ENCODE measurements at regions not wholly inside any gene's neighbourhood (a gene's known extent, or its start where the extent isn't known, plus 50 kb on each side); places are given as distances from the start of the nearest gene placed in this dataset.

DNA sequence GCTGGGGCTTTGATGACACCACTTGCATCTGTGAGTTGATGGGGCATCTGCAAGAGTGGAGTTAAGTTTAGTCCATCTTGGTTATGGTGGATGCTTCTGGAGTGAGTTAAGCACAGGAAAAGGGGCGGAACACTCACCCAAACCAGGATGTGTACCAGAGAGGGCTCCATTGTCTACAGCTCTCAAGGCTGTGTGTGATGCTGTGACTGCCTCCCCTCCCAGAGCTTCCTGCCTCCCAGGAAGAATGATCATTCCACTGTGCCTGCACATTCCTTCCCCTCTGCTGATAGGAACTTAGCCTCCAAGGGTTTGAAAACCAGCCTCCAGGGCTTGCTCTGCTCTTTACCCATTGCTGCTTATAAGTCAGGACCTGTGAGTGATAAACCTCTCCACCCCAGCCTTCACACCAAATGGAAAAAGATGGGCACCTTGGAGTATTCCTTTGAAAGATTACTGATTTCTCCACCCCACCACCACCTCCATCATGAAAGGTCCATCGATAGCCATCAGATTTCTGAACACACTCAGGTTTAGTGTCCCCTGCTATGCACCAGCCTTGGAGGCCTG lies 160.1 kb upstream of the SPRY4 start:
- Histone ChIP-seq H3K27me3 (ENCODE audit: insufficient read depth, low read length, poor library complexity) (no peaks in the 10 kb centered on the region), H3K36me3 (ENCODE audit: insufficient read depth, low read length) (no peaks in the 10 kb centered on the region), H3K4me1 (ENCODE audit: insufficient read depth, low read length) (no peaks in the 10 kb centered on the region), H4K20me1 (ENCODE audit: insufficient read depth, low read length) (no peaks in the 10 kb centered on the region), H3K4me2 (ENCODE audit: insufficient read depth, low read length) (no peak overlapping the region), H3K9me3 (ENCODE audit: insufficient read depth, low read length, severe bottlenecking) (peaks cover 6% of the 10 kb centered on the region), H3K4me3 (ENCODE audit: low read depth in 1 of 2, low read length in 2 of 2) (no peak overlapping the region), H3K9ac (ENCODE audit: low read depth, low read length) (no peak overlapping the region), H3K27ac (ENCODE audit: low read length) (no peak overlapping the region), H2AFZ (ENCODE audit: low read depth, low read length) (no peak overlapping the region), H3K79me2 (ENCODE audit: insufficient read depth, low read length) (no peaks in the 10 kb centered on the region)
- DNase-seq (no peak), ATAC-seq (ENCODE audit: insufficient read depth, low read depth) (no peak)
- TF ChIP-seq, protein P1, sequence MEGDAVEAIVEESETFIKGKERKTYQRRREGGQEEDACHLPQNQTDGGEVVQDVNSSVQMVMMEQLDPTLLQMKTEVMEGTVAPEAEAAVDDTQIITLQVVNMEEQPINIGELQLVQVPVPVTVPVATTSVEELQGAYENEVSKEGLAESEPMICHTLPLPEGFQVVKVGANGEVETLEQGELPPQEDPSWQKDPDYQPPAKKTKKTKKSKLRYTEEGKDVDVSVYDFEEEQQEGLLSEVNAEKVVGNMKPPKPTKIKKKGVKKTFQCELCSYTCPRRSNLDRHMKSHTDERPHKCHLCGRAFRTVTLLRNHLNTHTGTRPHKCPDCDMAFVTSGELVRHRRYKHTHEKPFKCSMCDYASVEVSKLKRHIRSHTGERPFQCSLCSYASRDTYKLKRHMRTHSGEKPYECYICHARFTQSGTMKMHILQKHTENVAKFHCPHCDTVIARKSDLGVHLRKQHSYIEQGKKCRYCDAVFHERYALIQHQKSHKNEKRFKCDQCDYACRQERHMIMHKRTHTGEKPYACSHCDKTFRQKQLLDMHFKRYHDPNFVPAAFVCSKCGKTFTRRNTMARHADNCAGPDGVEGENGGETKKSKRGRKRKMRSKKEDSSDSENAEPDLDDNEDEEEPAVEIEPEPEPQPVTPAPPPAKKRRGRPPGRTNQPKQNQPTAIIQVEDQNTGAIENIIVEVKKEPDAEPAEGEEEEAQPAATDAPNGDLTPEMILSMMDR (IDR thresholded peaks at IDR 0.05; ENCODE audit: borderline replicate concordance, extremely low read depth, low read length, poor library complexity, severe bottlenecking) = no peak
- no peak for TF ChIP-seq EZH2 (IDR thresholded peaks at IDR 0.05; ENCODE audit: borderline replicate concordance, low read depth, low read length, severe bottlenecking)

DNA sequence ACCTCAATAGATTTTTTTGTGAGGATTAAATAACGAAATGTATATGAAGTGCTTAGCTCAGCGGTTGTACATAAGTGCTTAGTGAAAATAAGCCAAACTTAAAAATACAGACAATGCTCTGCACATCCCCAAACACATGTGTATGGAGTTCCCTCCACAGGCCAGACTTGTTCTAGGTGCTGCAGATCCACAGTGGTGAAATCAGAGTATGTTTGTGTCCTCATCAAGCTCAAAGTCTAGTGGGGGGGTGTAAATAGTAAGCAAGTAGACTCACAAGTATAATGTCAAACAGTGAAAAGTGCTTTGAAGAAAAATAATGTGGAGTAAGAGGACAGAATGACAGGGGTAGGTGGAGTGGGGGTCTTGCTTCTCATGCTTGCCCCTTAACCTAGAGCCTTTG lies 157.4 kb upstream of the SPRY4 start:
- H3K9me3 ChIP-seq (ENCODE audit: insufficient read depth, low read length, severe bottlenecking) = peaks cover 14% of the 10 kb centered on the region
- no peaks in the 10 kb centered on the region for H3K36me3 ChIP-seq (ENCODE audit: insufficient read depth, low read length)
- no peak overlapping the region for H3K4me2 ChIP-seq (ENCODE audit: insufficient read depth, low read length)
- no peak overlapping the region for H2AFZ ChIP-seq (ENCODE audit: low read depth, low read length)
- H3K4me1 ChIP-seq (ENCODE audit: insufficient read depth, low read length) = peaks cover 14% of the 10 kb centered on the region
- TF ChIP-seq, protein P1 (IDR thresholded peaks at IDR 0.05; ENCODE audit: borderline replicate concordance, extremely low read depth, low read length, poor library complexity, severe bottlenecking) = no peak
- TF ChIP-seq EZH2 (IDR thresholded peaks at IDR 0.05; ENCODE audit: borderline replicate concordance, low read depth, low read length, severe bottlenecking) = no peak
- H3K4me3 ChIP-seq (ENCODE audit: low read depth in 1 of 2, low read length in 2 of 2) = no peak overlapping the region
- no peak for ATAC-seq (ENCODE audit: insufficient read depth, low read depth)
- H3K27ac ChIP-seq (ENCODE audit: low read length) = no peak overlapping the region
- no peak overlapping the region for H3K9ac ChIP-seq (ENCODE audit: low read depth, low read length)
- DNase-seq = no peak
- no peaks in the 10 kb centered on the region for H3K79me2 ChIP-seq (ENCODE audit: insufficient read depth, low read length)
- no peaks in the 10 kb centered on the region for H3K27me3 ChIP-seq (ENCODE audit: insufficient read depth, low read length, poor library complexity)
- no peaks in the 10 kb centered on the region for H4K20me1 ChIP-seq (ENCODE audit: insufficient read depth, low read length)

DNA sequence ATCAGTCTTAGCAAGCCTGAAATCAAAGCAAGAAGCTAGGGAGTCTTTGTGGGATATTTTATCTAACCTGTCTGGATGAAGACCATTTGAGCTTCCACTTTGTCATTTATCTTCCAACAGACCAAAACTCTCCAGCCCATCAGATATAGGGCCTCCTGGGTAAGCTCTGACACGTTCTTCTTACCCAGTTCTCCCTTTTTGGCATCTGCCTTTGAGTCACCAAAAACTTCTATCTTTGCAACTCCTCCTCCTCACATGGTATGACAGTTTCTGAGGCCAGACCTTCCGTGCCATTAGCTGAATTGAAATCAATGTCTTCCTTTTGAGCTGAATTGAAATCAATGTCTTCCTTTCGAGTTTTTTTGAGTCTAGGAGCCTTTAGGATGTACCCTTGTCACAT lies 156.6 kb upstream of the SPRY4 start:
- no peak overlapping the region for H2AFZ ChIP-seq (ENCODE audit: low read depth, low read length)
- H3K4me3 ChIP-seq (ENCODE audit: low read depth in 1 of 2, low read length in 2 of 2) = no peak overlapping the region
- H3K27ac ChIP-seq (ENCODE audit: low read length) = no peak overlapping the region
- no peaks in the 10 kb centered on the region for H4K20me1 ChIP-seq (ENCODE audit: insufficient read depth, low read length)
- ATAC-seq (ENCODE audit: insufficient read depth, low read depth) (no peak), DNase-seq (no peak)
- no peaks in the 10 kb centered on the region for H3K79me2 ChIP-seq (ENCODE audit: insufficient read depth, low read length)
- no peak overlapping the region for H3K4me2 ChIP-seq (ENCODE audit: insufficient read depth, low read length)
- no peaks in the 10 kb centered on the region for H3K36me3 ChIP-seq (ENCODE audit: insufficient read depth, low read length)
- H3K4me1 ChIP-seq (ENCODE audit: insufficient read depth, low read length) = peaks cover 14% of the 10 kb centered on the region
- TF ChIP-seq, protein P1 (IDR thresholded peaks at IDR 0.05; ENCODE audit: borderline replicate concordance, extremely low read depth, low read length, poor library complexity, severe bottlenecking) = no peak
- TF ChIP-seq EZH2 (IDR thresholded peaks at IDR 0.05; ENCODE audit: borderline replicate concordance, low read depth, low read length, severe bottlenecking) = no peak
- H3K27me3 ChIP-seq (ENCODE audit: insufficient read depth, low read length, poor library complexity) = no peaks in the 10 kb centered on the region
- peaks cover 14% of the 10 kb centered on the region for H3K9me3 ChIP-seq (ENCODE audit: insufficient read depth, low read length, severe bottlenecking)
- H3K9ac ChIP-seq (ENCODE audit: low read depth, low read length) = no peak overlapping the region
